ENCODE measurements at regions not wholly inside any gene's neighbourhood (a gene's known extent, or its start where the extent isn't known, plus 50 kb on each side); places are given as distances from the start of the nearest gene placed in this dataset.

- no peak overlapping the region for H3K4me3 ChIP-seq (ENCODE audit: low read length)
- no peak for DNase-seq (ENCODE audit: low read depth)
- no peak for TF ChIP-seq CTCF (conservative IDR thresholded peaks at IDR 0.05; ENCODE audit: low read length)
These were observed 259.4 kb upstream of the POGK start for GRCh38 chr1:166579557-166580501.

GRCh38 chr1:166588741-166589140 is 250.5 kb upstream of the POGK start:
- no peak for DNase-seq (ENCODE audit: low read depth)
- TF ChIP-seq CTCF (conservative IDR thresholded peaks at IDR 0.05; ENCODE audit: low read length), result no peak
- H3K4me3 ChIP-seq (ENCODE audit: low read length), result no peak overlapping the region

GRCh38 chr1:166590161-166590560 is 249.1 kb upstream of the POGK start:
- TF ChIP-seq CTCF (conservative IDR thresholded peaks at IDR 0.05; ENCODE audit: low read length), result no peak
- H3K4me3 ChIP-seq (ENCODE audit: low read length), result no peak overlapping the region
- DNase-seq (ENCODE audit: low read depth), result no peak

GRCh38 chr1:166594646-166595045 is 244.6 kb upstream of the POGK start:
- no peak for TF ChIP-seq CTCF (conservative IDR thresholded peaks at IDR 0.05; ENCODE audit: low read length)
- no peak overlapping the region for H3K4me3 ChIP-seq (ENCODE audit: low read length)

GRCh38 chr1:166597516-166597915 is 241.8 kb upstream of the POGK start:
- TF ChIP-seq CTCF (conservative IDR thresholded peaks at IDR 0.05; ENCODE audit: low read length), result no peak
- no peak overlapping the region for H3K4me3 ChIP-seq (ENCODE audit: low read length)
- DNase-seq (ENCODE audit: low read depth), result no peak

More at GRCh38 chr1:166594646-166595045, 244.6 kb upstream of the POGK start:
- no peak for DNase-seq (ENCODE audit: low read depth)

- TF ChIP-seq CTCF (conservative IDR thresholded peaks at IDR 0.05; ENCODE audit: low read length), result no peak
These were observed 238.7 kb upstream of the POGK start for GRCh38 chr1:166600574-166600973.

More at GRCh38 chr1:166600574-166600973, 238.7 kb upstream of the POGK start:
- no peak for DNase-seq (ENCODE audit: low read depth)
- H3K4me3 ChIP-seq (ENCODE audit: low read length), result no peak overlapping the region

All from AG10803 (cell line).